C4-2B (cell line): ENCODE measurements at regions not wholly inside any gene's neighbourhood (a gene's known extent, or its start where the extent isn't known, plus 50 kb on each side); places are given as distances from the start of the nearest gene placed in this dataset.

Source experiments
- ZFX ChIP-seq: fragments of 450-650 bp; IDR thresholded peaks from 2 replicates; pipeline ENCODE4 v1.6.1; 2017
- TF ChIP-seq, protein P1 (sequence below): fragments of 450-650 bp; conservative IDR thresholded peaks from 2 replicates; pipeline ENCODE4 v1.5.1; 2017; ENCODE audit warnings: mild to moderate bottlenecking

DNA sequence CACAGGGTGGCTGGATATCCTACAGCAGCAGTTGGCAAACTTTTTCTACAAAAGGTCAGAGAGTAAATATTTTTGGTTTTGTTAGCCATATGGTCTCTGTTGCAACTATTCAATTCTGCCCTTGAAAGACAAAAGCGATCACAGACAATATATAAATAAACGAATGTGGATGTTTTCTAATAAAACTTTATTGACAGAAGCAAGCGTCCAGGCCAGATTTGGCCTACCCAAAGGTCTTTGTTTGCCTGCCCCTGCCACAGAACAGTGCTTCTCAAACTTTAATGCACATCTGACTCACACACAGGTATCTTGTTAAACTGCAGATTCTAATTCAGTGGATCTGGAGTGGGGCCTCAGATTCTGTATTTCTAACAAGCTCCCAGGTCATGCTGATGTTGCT lies 621.4 kb upstream of the DIPK2B start:
- TF ChIP-seq, protein P1, sequence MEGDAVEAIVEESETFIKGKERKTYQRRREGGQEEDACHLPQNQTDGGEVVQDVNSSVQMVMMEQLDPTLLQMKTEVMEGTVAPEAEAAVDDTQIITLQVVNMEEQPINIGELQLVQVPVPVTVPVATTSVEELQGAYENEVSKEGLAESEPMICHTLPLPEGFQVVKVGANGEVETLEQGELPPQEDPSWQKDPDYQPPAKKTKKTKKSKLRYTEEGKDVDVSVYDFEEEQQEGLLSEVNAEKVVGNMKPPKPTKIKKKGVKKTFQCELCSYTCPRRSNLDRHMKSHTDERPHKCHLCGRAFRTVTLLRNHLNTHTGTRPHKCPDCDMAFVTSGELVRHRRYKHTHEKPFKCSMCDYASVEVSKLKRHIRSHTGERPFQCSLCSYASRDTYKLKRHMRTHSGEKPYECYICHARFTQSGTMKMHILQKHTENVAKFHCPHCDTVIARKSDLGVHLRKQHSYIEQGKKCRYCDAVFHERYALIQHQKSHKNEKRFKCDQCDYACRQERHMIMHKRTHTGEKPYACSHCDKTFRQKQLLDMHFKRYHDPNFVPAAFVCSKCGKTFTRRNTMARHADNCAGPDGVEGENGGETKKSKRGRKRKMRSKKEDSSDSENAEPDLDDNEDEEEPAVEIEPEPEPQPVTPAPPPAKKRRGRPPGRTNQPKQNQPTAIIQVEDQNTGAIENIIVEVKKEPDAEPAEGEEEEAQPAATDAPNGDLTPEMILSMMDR = no peak
- TF ChIP-seq ZFX = no peak
